Esophagus muscularis mucosa (tissue), 4 donors: ENCODE measurements at regions not wholly inside any gene's neighbourhood (a gene's known extent, or its start where the extent isn't known, plus 50 kb on each side); places are given as distances from the start of the nearest gene placed in this dataset.

Source experiments
- DNase-seq: peaks from one replicate; pipeline ENCODE4 v3.0.0-alpha.2; 2017; ENCODE audit errors: extremely low spot score
- H3K27ac ChIP-seq, 4 donors: fragments of 200-600 bp; sonication (generic); replicated peaks in 1 of 4; 1 replicate in 3 of 4; 2 replicates in 1 of 4; pipeline ENCODE4 v1.5.1; 2016 to 2019; ENCODE audit warnings: mild to moderate bottlenecking in 1 of 4
- H3K27me3 ChIP-seq, 4 donors: fragments of 200-600 bp; sonication (generic); one replicate each; pipeline versions ENCODE4 v1.5.1 to v1.6.0; 2016 to 2019
- H3K36me3 ChIP-seq, 4 donors: fragments of 200-600 bp; sonication (generic); one replicate each; pipeline ENCODE4 v1.5.1; 2016 to 2019
- H3K4me1 ChIP-seq, 4 donors: fragments of 200-600 bp; sonication (generic); one replicate each; pipeline ENCODE4 v1.5.1; 2016 to 2019
- H3K4me3 ChIP-seq, 4 donors: fragments of 200-600 bp; sonication (generic); 1 replicate in 2 of 4; 2 replicates in 2 of 4; pipeline ENCODE4 v1.5.1; 2016 to 2019; ENCODE audit warnings: mild to moderate bottlenecking in 4 of 4, moderate library complexity in 1 of 4
- H3K9me3 ChIP-seq, 4 donors: fragments of 200-600 bp; sonication (generic); 1 replicate in 3 of 4; 2 replicates in 1 of 4; pipeline ENCODE4 v1.5.1; 2016 to 2019
- EP300 ChIP-seq: sonication (generic); formaldehyde crosslinking; IDR thresholded peaks from one replicate; pipeline ENCODE4 v1.6.1; 2017; ENCODE audit warnings: antibody characterized with exemption
- POLR2A ChIP-seq: fragments of 450-650 bp; IDR thresholded peaks from one replicate; pipeline ENCODE4 v1.6.1; 2017; ENCODE audit warnings: antibody characterized with exemption, moderate library complexity, mild to moderate bottlenecking, low read depth
- POLR2AphosphoS5 ChIP-seq, 2 donors: sonication (generic); formaldehyde crosslinking; IDR thresholded peaks; one replicate each; pipeline ENCODE4 v1.6.1; 2017; ENCODE audit warnings: antibody characterized with exemption in 2 of 2
- WGBS: methylation state at CpG from one replicate; pipeline ENCODE4 v1.1.5; 2018; 5-methylcytosine and 5-hydroxymethylcytosine counted together
- intact Hi-C: fragments of 100-400 bp; cut with DNase I; formaldehyde crosslinking; loops from one replicate; pipeline ENCODE4 v1.15.1; 2023
- TF ChIP-seq, protein P1 (sequence below), 3 experiments: fragments of 200-600 bp in 2 of 3; fragments of 450-650 bp in 1 of 3; sonication (generic) in 2 of 3; IDR thresholded peaks; one replicate each; pipeline ENCODE4 v1.5.1; 2017 to 2019; ENCODE audit warnings: antibody characterized with exemption in 3 of 3, mild to moderate bottlenecking in 2 of 3, moderate library complexity in 1 of 3

DNA sequence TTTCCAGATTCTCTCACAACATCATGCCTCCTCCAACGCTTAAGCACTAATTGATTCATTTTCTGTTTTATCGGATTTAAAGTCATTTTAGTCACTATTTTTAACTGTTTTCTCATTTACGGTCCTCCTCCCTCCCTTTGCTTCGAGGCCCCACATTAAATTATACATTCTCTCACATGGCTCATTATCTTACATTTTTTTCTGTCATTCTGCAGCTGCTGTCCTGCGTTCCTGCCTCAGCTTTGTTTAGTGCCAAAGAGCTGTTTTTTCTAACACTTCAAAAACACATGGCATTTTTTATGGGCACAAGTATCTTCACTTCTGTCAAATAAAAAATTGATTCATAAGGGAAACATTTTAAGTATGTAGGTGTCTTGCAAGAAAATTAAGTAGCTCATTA is 130.1 kb upstream of the FST start:
- Histone ChIP-seq H3K4me3 (no peak overlapping the region), H3K27me3 (no peaks in the 10 kb centered on the region), H3K4me1 (peaks cover 0 to 20% (median 9%) of the 10 kb centered on the region in 4 donors), H3K27ac (no peak overlapping the region), H3K9me3 (no peaks in the 10 kb centered on the region), H3K36me3 (no peaks in the 10 kb centered on the region)
- 49% methylated on average over 5 of the region's 5 CpGs for WGBS
- TF ChIP-seq EP300, result no peak
- no peak for TF ChIP-seq POLR2A
- TF ChIP-seq POLR2AphosphoS5 (IDR thresholded peaks at IDR 0.05), result no peak
- intact Hi-C loops, result no loop called here
- no peak for DNase-seq

DNA sequence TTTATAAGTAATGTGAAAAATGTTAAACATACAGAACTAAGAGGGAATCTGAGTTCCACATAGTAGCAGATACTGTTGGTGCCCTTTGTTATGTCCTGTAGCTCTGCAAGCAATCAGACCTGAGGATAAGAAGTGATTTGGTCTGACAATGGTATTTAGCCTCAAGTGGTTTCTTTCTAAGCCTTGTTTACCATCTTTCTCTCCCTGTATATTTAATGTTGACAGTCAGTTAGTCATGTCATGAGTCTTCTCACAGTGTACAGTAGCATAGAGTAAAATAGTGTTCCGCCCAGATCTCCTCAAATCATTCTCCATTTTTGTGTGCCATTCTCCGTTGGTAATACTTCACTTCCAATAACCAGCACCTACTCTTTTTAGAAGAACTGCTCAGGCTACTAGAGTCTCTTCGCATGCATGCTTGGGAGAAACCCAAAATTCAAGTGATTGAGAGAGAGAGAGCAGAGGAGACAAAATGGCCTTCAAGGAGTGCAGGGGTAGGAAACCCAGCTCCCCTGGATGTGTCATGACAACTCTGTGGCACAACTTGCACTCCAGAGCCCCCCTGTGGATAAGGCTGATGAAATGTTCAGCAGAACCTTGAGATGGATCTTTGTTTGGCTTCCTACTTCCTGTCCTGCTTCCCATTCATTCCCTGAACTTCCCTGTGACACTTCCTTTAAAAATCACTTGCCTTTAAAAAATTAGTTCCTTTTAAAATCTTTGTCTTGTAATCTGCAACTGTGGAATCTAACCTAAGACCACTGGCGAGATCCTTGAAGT is 129.2 kb upstream of the FST start:
- H3K9me3 ChIP-seq, result no peaks in the 10 kb centered on the region
- H3K4me3 ChIP-seq, result no peak overlapping the region
- TF ChIP-seq EP300 (no peak), POLR2AphosphoS5 (IDR thresholded peaks at IDR 0.05) (no peak), POLR2A (no peak)
- TF ChIP-seq, protein P1, sequence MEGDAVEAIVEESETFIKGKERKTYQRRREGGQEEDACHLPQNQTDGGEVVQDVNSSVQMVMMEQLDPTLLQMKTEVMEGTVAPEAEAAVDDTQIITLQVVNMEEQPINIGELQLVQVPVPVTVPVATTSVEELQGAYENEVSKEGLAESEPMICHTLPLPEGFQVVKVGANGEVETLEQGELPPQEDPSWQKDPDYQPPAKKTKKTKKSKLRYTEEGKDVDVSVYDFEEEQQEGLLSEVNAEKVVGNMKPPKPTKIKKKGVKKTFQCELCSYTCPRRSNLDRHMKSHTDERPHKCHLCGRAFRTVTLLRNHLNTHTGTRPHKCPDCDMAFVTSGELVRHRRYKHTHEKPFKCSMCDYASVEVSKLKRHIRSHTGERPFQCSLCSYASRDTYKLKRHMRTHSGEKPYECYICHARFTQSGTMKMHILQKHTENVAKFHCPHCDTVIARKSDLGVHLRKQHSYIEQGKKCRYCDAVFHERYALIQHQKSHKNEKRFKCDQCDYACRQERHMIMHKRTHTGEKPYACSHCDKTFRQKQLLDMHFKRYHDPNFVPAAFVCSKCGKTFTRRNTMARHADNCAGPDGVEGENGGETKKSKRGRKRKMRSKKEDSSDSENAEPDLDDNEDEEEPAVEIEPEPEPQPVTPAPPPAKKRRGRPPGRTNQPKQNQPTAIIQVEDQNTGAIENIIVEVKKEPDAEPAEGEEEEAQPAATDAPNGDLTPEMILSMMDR (IDR thresholded peaks at IDR 0.05), result no peak
- no peaks in the 10 kb centered on the region for H3K36me3 ChIP-seq
- intact Hi-C loops, result no loop called here
- DNase-seq, result no peak
- H3K27me3 ChIP-seq, result no peaks in the 10 kb centered on the region
- peaks cover 0 to 24% (median 16%) of the 10 kb centered on the region in 4 donors for H3K4me1 ChIP-seq
- 95% methylated on average over 4 of the region's 4 CpGs for WGBS
- no peak overlapping the region for H3K27ac ChIP-seq

DNA sequence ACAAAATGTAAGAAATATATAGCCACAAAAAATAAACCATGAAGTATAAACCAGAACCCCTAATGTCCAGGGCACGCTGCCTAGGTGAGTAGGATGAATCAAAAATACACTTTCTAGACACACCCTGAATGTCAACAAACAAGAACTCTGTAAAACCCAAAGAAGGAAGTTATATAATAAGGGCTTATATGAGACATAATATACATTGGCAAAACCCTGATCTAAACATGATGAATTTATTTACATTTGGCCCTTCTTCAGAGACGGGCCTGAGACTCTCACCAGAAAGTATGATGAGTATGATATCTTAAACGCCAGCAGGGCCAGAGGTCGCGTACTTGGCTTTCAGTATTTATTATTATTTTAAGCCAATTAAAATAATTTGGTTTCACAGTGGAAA is 125.1 kb upstream of the FST start:
- 46% methylated on average over 5 of the region's 5 CpGs for WGBS
- DNase-seq, result no peak
- Histone ChIP-seq H3K36me3 (no peaks in the 10 kb centered on the region), H3K4me3 (no peak overlapping the region), H3K9me3 (no peaks in the 10 kb centered on the region), H3K4me1 (peaks cover 0 to 22% (median 14%) of the 10 kb centered on the region in 4 donors), H3K27ac (no peak overlapping the region), H3K27me3 (no peaks in the 10 kb centered on the region)
- TF ChIP-seq POLR2AphosphoS5 (IDR thresholded peaks at IDR 0.05) (no peak), EP300 (no peak), POLR2A (no peak)
- TF ChIP-seq, protein P1 (IDR thresholded peaks at IDR 0.05), result no peak
- intact Hi-C loops, result no loop called here

DNA sequence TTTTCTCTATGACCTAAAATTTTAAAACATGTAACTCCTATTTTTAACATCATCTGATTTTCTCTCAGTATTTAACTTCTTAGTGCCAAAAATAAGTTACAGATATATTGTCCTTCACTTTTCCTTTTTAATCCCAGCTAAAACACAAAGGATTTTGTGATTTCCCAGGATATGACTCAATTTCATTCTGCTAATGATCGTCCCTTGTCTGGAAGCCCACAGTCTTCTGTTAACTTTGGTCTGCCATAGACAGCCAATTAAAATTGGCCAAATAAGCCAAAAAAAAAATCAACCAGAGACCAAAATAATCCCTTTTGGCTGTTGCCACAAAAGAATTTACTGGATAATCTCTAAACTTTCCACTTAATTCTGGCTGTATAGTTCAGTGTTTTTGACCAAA is 124.5 kb upstream of the FST start:
- H3K4me1 ChIP-seq, result peaks cover 0 to 16% (median 11%) of the 10 kb centered on the region in 4 donors
- H3K4me3 ChIP-seq, result no peak overlapping the region
- DNase-seq, result no peak
- intact Hi-C loops, result no loop called here
- no peak for TF ChIP-seq EP300
- TF ChIP-seq, protein P1 (IDR thresholded peaks at IDR 0.05), result no peak
- no peak for TF ChIP-seq POLR2A
- TF ChIP-seq POLR2AphosphoS5 (IDR thresholded peaks at IDR 0.05), result no peak
- 35% methylated on average over 1 of the region's 1 CpG for WGBS
- H3K27me3 ChIP-seq, result no peaks in the 10 kb centered on the region
- H3K9me3 ChIP-seq, result no peaks in the 10 kb centered on the region
- H3K27ac ChIP-seq, result no peak overlapping the region
- no peaks in the 10 kb centered on the region for H3K36me3 ChIP-seq

DNA sequence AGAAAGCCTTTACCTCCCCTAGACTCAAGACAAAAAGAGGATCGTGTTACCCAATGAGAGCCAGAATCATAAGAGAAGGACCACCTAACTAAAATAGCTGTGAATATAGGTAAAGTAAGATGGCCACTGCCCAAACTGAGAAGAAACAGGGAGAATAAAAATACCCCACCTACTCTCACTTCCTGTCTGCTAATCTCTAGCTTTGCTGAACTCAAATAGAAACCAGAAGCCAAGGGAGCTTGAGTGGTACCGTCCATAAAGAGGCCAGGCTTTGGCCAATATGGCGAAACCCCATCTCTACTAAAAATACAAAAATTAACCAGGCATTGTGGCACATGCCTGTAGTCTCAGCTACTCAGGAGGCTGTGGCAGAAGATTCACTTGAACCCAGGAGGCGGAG is 123.0 kb upstream of the FST start:
- H3K27ac ChIP-seq, result no peak overlapping the region
- 94% methylated on average over 4 of the region's 4 CpGs for WGBS
- H3K4me1 ChIP-seq, result peaks cover 0 to 14% (median 9%) of the 10 kb centered on the region in 4 donors
- H3K9me3 ChIP-seq, result no peaks in the 10 kb centered on the region
- TF ChIP-seq, protein P1 (IDR thresholded peaks at IDR 0.05), result no peak
- no peak for TF ChIP-seq EP300
- no peak for TF ChIP-seq POLR2A
- no peak for TF ChIP-seq POLR2AphosphoS5 (IDR thresholded peaks at IDR 0.05)
- DNase-seq, result no peak
- H3K27me3 ChIP-seq, result no peaks in the 10 kb centered on the region
- H3K4me3 ChIP-seq, result no peak overlapping the region
- intact Hi-C loops, result no loop called here
- H3K36me3 ChIP-seq, result no peaks in the 10 kb centered on the region
